Trophoblast cell (in vitro differentiated cells and primary cell): ENCODE measurements at regions not wholly inside any gene's neighbourhood (a gene's known extent, or its start where the extent isn't known, plus 50 kb on each side); places are given as distances from the start of the nearest gene placed in this dataset.

ENCODE experiments used
- DNase-seq, 2 donors: peaks; one replicate each; pipeline ENCODE4 v3.0.0-alpha.2; 2016
- H2AFZ ChIP-seq: 2 replicates; pipeline ENCODE4 v1.6.1; 2013; ENCODE audit warnings: low read length, moderate library complexity, mild to moderate bottlenecking; ENCODE audit not compliant: insufficient read depth, poor library complexity
- H2AK5ac ChIP-seq: 2 replicates; pipeline ENCODE4 v1.6.1; 2013; ENCODE audit warnings: mild to moderate bottlenecking, low read length
- H2BK120ac ChIP-seq: 2 replicates; pipeline ENCODE4 v1.6.1; 2013; ENCODE audit warnings: low read length, mild to moderate bottlenecking, moderate library complexity; ENCODE audit not compliant: insufficient read depth, poor library complexity
- H2BK12ac ChIP-seq: 2 replicates; pipeline ENCODE4 v1.6.1; 2013; ENCODE audit warnings: mild to moderate bottlenecking, low read length, moderate library complexity
- H2BK5ac ChIP-seq: 2 replicates; pipeline ENCODE4 v1.6.1; 2013; ENCODE audit warnings: low read length, low read depth, moderate library complexity, mild to moderate bottlenecking; ENCODE audit not compliant: poor library complexity
- H3K14ac ChIP-seq: 2 replicates; pipeline ENCODE4 v1.6.1; 2013; ENCODE audit warnings: mild to moderate bottlenecking, low read length
- H3K18ac ChIP-seq: 2 replicates; pipeline ENCODE4 v1.6.1; 2013; ENCODE audit warnings: mild to moderate bottlenecking, low read length
- H3K23ac ChIP-seq: 2 replicates; pipeline ENCODE4 v1.6.1; 2013; ENCODE audit warnings: low read length
- H3K27ac ChIP-seq: 2 replicates; pipeline ENCODE4 v1.5.1; 2013; ENCODE audit warnings: low read depth, mild to moderate bottlenecking, inconsistent platforms, low read length, moderate library complexity
- H3K27me3 ChIP-seq: 2 replicates; pipeline ENCODE4 v1.6.1; 2013; ENCODE audit warnings: inconsistent platforms, mild to moderate bottlenecking, low read length, moderate library complexity; ENCODE audit not compliant: insufficient read depth
- H3K36me3 ChIP-seq, 2 experiments: 1 replicate in 1 of 2; 2 replicates in 1 of 2; pipeline ENCODE4 v1.6.1; 2013; ENCODE audit warnings: low read length in 2 of 2, mild to moderate bottlenecking in 2 of 2, moderate library complexity in 1 of 2; ENCODE audit not compliant: insufficient read depth in 2 of 2, control insufficient read depth in 1 of 2
- H3K4ac ChIP-seq: 2 replicates; pipeline ENCODE4 v1.6.1; 2013; ENCODE audit warnings: low read depth, mild to moderate bottlenecking, low read length, moderate library complexity
- H3K4me1 ChIP-seq, 2 experiments: 1 replicate in 1 of 2; 2 replicates in 1 of 2; pipeline ENCODE4 v1.6.1; 2013; ENCODE audit warnings: low read length in 2 of 2, mild to moderate bottlenecking in 2 of 2, moderate library complexity in 1 of 2; ENCODE audit not compliant: insufficient read depth in 2 of 2, control insufficient read depth in 1 of 2
- H3K4me2 ChIP-seq: 2 replicates; pipeline ENCODE4 v1.6.1; 2013; ENCODE audit warnings: inconsistent platforms, mild to moderate bottlenecking, low read length, moderate library complexity
- H3K4me3 ChIP-seq: 2 replicates; pipeline ENCODE4 v1.5.1; 2013; ENCODE audit warnings: mild to moderate bottlenecking, low read depth, low read length, inconsistent platforms
- H3K79me1 ChIP-seq: one replicate; pipeline ENCODE4 v1.6.1; 2013; ENCODE audit warnings: low read length
- H3K79me2 ChIP-seq: 2 replicates; pipeline ENCODE4 v1.6.1; 2013; ENCODE audit warnings: low read length, mild to moderate bottlenecking; ENCODE audit not compliant: control insufficient read depth, insufficient read depth, poor library complexity
- H3K9ac ChIP-seq: 2 replicates; pipeline ENCODE4 v1.6.1; 2013; ENCODE audit warnings: mild to moderate bottlenecking, low read length
- H3K9me3 ChIP-seq: 2 replicates; pipeline ENCODE4 v1.6.1; 2013; ENCODE audit warnings: low read depth, mild to moderate bottlenecking, control low read depth, inconsistent platforms, low read length; ENCODE audit not compliant: insufficient read depth
- H4K12ac ChIP-seq: 2 replicates; pipeline ENCODE4 v1.6.1; 2013; ENCODE audit warnings: low read depth, mild to moderate bottlenecking, low read length, moderate library complexity
- H4K8ac ChIP-seq: 2 replicates; pipeline ENCODE4 v1.6.1; 2013; ENCODE audit warnings: low read depth, mild to moderate bottlenecking, low read length, moderate library complexity
- H4K91ac ChIP-seq: one replicate; pipeline ENCODE4 v1.6.1; 2013; ENCODE audit warnings: low read depth, mild to moderate bottlenecking, low read length, moderate library complexity
- WGBS: extraction: QIAGEN DNeasy Blood & Tissue Kit; methylation state at CpG from one replicate; pipeline ENCODE4 v1.1.7; 2013; ENCODE audit warnings: missing lambda C conversion rate; ENCODE audit not compliant: insufficient read length, insufficient coverage; ENCODE audit errors: extremely low coverage; 5-methylcytosine and 5-hydroxymethylcytosine counted together

DNA sequence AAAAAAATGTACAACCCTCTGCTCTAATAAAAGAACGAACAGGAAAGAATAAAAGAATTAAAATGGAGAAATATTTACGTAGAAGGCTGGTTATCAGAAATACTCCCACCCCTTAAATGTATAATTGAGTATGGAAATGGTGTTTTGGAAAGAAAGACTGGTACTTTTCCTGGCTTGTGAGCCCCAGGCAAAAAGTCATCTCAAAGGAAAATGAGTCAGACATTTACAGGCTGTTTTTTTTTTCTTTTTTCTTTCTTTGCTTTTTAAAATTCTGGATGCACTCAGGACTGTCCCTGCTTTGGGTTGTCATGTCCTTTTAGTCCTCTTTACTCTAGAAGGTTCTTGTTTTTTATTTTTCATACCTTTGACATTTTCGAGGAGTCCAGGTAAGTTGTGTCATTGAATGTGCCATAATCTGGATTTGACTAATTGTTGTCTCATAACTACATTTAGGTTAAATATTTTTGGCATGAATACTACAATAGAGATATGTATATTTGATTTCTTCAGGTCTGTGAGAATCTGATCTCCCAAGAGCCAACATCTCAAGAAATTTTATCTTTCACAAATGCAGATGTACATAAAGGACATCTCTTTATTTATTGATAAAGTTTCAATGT lies 313.0 kb upstream of the GLI3 start:
- Histone ChIP-seq H3K4me1 (no peaks in the 10 kb centered on the region), H2AK5ac (no peak overlapping the region), H4K12ac (no peak overlapping the region), H3K27me3 (no peaks in the 10 kb centered on the region), H3K9ac (no peak overlapping the region), H2BK120ac (no peak overlapping the region), H3K36me3 (peaks cover 0 to 2% of the 10 kb centered on the region in 2 experiments), H3K79me1 (no peaks in the 10 kb centered on the region), H3K4me3 (no peak overlapping the region), H3K4ac (no peak overlapping the region), H2AFZ (no peak overlapping the region), H4K8ac (no peak overlapping the region), H3K18ac (no peak overlapping the region), H2BK12ac (no peak overlapping the region), H3K9me3 (peaks cover 6% of the 10 kb centered on the region), H3K27ac (no peak overlapping the region), H3K4me2 (no peak overlapping the region), H3K14ac (no peak overlapping the region), H3K79me2 (no peaks in the 10 kb centered on the region), H2BK5ac (no peak overlapping the region), H4K91ac (no peak overlapping the region), H3K23ac (no peak overlapping the region)
- no CpG with 5 or more reads among the region's 3 CpGs for WGBS
- peak; percentile 6 to 20 for DNase-seq

DNA sequence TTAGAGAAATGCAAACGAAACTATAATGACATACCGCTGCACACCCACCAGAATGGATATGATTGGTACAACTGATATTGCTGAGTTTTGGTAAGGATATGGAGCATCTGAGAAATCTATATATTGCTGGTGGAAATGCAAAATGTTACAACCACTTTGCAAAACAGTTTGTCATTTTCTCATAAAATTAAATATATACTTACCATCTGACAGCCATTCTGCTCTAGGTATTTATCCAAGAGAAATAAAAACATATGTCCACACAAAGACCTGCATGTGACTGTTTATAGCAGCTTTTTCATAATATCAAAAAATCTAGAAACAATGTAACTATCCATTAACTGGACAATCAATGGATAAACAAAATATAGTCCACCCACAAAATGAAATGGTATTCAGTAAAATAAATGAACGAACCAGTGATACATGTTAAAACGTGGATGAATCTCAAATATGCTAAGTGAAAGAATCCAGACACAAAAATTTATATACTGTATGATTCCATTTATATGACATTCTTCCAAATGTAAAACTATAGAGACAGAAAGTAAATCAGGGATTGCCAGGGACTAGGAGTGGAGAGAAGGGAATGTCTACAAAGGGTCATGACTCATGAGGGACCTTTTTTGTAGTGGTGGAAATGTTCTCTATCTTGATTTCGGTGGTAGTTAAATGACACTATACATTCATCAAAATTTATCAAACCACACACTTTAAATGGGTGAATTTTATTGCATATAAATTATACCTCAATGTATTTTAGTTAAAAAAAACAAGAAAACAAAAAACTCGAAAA lies 312.0 kb upstream of the GLI3 start:
- Histone ChIP-seq H3K4me2 (no peak overlapping the region), H3K27me3 (no peaks in the 10 kb centered on the region), H3K36me3 (peaks cover 0 to 2% of the 10 kb centered on the region in 2 experiments), H3K18ac (no peak overlapping the region), H2BK120ac (no peak overlapping the region), H4K8ac (no peak overlapping the region), H3K27ac (no peak overlapping the region), H2BK12ac (no peak overlapping the region), H3K4me1 (no peaks in the 10 kb centered on the region), H2AFZ (no peak overlapping the region), H3K79me1 (no peaks in the 10 kb centered on the region), H4K12ac (no peak overlapping the region), H2BK5ac (no peak overlapping the region), H2AK5ac (no peak overlapping the region), H3K9me3 (peaks cover 6% of the 10 kb centered on the region), H4K91ac (no peak overlapping the region), H3K4me3 (no peak overlapping the region), H3K14ac (no peak overlapping the region), H3K79me2 (no peaks in the 10 kb centered on the region), H3K23ac (no peak overlapping the region), H3K4ac (no peak overlapping the region), H3K9ac (no peak overlapping the region)
- no peak for DNase-seq
- WGBS, result no CpG with 5 or more reads among the region's 6 CpGs

DNA sequence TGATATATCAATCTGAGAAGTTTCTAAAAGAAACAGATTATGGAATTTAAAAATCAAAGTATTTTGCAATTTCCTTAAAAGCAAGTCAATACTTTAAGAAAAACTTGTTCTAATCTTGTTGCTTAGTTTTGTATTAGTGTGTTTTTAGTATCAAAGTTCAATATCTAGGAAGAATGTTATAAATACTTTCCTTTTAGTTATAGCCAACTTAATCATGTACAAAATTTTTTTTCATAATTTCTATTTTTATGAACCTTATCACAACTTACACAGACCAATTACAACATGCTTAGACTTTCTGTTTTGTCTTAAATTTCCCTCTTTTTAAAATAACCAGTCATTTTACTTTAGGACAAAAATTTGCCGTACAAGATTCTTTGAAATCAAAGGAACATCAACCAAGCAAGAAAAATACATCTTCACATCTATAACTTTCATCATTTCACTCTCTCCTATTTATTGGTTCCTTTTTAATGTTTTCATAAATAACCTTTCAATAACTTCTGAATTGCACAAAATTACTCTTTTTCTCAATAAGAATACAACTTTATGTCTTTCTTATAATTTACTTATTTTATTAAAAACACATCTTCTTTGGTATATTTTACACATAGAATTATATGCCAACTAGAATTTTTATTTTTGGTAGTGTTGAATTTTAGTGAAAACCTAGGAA lies 308.2 kb upstream of the GLI3 start:
- no peak overlapping the region for H3K27ac ChIP-seq
- DNase-seq, result no peak
- no peak overlapping the region for H2BK12ac ChIP-seq
- no peak overlapping the region for H3K23ac ChIP-seq
- H3K14ac ChIP-seq, result no peak overlapping the region
- no peaks in the 10 kb centered on the region for H3K9me3 ChIP-seq
- H4K91ac ChIP-seq, result no peak overlapping the region
- no peak overlapping the region for H4K12ac ChIP-seq
- no CpG with 5 or more reads among the region's 1 CpG for WGBS
- H3K18ac ChIP-seq, result no peak overlapping the region
- H2BK5ac ChIP-seq, result no peak overlapping the region
- H3K9ac ChIP-seq, result no peak overlapping the region
- H3K27me3 ChIP-seq, result no peaks in the 10 kb centered on the region
- H4K8ac ChIP-seq, result no peak overlapping the region
- no peak overlapping the region for H3K4ac ChIP-seq
- H2AK5ac ChIP-seq, result no peak overlapping the region
- H3K79me2 ChIP-seq, result no peaks in the 10 kb centered on the region
- H2BK120ac ChIP-seq, result no peak overlapping the region
- no peak overlapping the region for H3K4me3 ChIP-seq
- no peaks in the 10 kb centered on the region for H3K4me1 ChIP-seq
- H2AFZ ChIP-seq, result no peak overlapping the region
- H3K36me3 ChIP-seq, result no peaks in the 10 kb centered on the region
- H3K79me1 ChIP-seq, result no peaks in the 10 kb centered on the region
- H3K4me2 ChIP-seq, result no peak overlapping the region

DNA sequence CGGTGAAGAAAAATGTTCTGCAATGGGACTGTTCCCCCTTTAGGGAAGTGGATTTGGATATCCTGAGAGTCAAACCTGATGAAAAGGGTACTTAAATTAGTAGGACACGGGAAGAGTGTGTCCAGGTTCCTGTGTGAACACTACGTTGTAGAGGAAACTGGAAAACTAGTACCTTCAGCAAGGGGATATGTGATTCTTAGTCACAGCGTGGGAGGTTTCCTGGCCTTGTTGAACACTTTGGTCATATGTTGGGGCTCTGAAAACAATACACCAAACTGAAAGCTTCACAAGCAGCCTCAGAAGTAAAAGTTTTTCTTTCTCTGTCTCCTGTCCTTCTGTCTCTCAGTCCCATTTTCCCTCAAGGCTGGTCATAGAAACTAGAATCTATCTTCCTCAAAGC lies 306.9 kb upstream of the GLI3 start:
- H3K4me2 ChIP-seq, result no peak overlapping the region
- WGBS, result no CpG with 5 or more reads among the region's 4 CpGs
- H3K9ac ChIP-seq, result no peak overlapping the region

More for the DNA sequence above, 306.9 kb upstream of the GLI3 start:
- no peak overlapping the region for H2BK12ac ChIP-seq
- no peak overlapping the region for H3K23ac ChIP-seq
- H3K4me1 ChIP-seq, result no peaks in the 10 kb centered on the region
- H4K91ac ChIP-seq, result no peak overlapping the region
- no peaks in the 10 kb centered on the region for H3K79me1 ChIP-seq
- H2BK120ac ChIP-seq, result no peak overlapping the region
- H3K79me2 ChIP-seq, result no peaks in the 10 kb centered on the region
- H3K27me3 ChIP-seq, result no peaks in the 10 kb centered on the region
- no peak overlapping the region for H4K8ac ChIP-seq
- H3K4ac ChIP-seq, result no peak overlapping the region
- no peak overlapping the region for H2AFZ ChIP-seq
- H3K27ac ChIP-seq, result no peak overlapping the region
- H3K18ac ChIP-seq, result no peak overlapping the region
- no peak overlapping the region for H4K12ac ChIP-seq
- DNase-seq, result no peak
- no peak overlapping the region for H3K14ac ChIP-seq
- no peak overlapping the region for H2AK5ac ChIP-seq
- no peak overlapping the region for H2BK5ac ChIP-seq
- H3K9me3 ChIP-seq, result no peaks in the 10 kb centered on the region
- H3K36me3 ChIP-seq, result no peaks in the 10 kb centered on the region
- H3K4me3 ChIP-seq, result no peak overlapping the region
